GM19351 (cell line): ENCODE measurements at regions not wholly inside any gene's neighbourhood (a gene's known extent, or its start where the extent isn't known, plus 50 kb on each side); places are given as distances from the start of the nearest gene placed in this dataset.
"Not testable (repeated sequence)": the region's sequence is repeated elsewhere in the genome, so short reads cannot be mapped to it uniquely, and the experiment has no call there.

Source experiments
- ATAC-seq: cut with Tn5 transposase; IDR thresholded peaks from one replicate; pipeline ENCODE4 v1.9.1; 2021; ENCODE audit warnings: mild to moderate bottlenecking, moderate library complexity; ENCODE audit not compliant: unreplicated experiment

DNA sequence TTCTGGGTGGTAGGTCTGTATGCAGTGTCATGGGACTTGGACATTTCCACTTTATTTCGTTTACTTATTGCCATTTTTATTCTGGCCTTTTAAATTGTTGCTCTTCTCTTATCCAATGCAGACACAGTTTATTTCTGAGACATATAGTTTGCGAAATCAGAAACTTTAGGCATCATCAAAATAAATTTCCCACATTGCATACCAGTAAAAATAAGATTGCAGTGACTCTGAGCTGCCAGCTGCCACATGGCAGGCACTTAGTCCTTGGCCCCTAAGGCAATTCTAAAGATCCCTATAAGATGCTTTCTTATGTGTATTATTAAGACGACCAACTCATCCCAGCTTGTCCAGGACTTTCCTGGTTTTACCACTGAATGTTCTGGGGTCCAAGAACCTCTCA is 81.8 kb upstream of the ANKRD1 start:
- no peak for ATAC-seq

DNA sequence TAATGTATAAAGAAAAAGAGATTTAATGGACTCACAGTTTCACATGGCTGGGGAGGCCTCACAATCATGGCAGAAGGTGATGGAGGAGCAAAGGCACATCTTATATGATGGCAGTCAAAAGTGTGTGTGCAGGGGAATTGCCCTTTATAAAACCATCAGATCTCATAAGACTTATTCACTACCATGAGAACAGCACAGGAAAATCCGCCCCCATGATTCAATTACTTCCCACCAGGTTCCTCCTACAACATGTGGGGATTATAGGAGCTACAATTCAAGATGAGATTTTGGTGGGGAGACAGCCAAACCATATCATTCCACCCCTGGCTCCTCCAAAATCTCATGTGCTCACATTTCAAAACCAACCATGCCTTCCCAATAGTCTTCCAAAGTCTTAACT is 82.5 kb upstream of the ANKRD1 start:
- not testable (repeated sequence) for ATAC-seq

DNA sequence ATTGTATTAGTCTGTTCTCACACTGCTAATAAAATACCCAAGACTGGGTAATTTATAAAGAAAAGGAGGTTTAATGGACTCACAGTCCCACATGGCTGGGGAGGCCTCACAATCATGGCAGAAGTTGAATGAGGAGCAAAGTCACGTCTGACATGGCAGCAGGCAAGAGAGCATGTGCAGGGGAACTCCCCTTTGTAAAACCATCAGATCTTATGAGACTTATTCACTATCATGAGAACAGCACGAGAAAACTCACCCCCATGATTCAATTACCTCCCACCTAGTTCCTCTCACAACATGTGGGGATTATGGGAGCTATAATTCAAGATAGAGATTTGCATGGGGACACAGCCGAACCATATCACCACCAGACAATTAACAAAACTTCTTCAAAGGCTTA is 84.4 kb upstream of the ANKRD1 start:
- ATAC-seq, result not testable (repeated sequence)

DNA sequence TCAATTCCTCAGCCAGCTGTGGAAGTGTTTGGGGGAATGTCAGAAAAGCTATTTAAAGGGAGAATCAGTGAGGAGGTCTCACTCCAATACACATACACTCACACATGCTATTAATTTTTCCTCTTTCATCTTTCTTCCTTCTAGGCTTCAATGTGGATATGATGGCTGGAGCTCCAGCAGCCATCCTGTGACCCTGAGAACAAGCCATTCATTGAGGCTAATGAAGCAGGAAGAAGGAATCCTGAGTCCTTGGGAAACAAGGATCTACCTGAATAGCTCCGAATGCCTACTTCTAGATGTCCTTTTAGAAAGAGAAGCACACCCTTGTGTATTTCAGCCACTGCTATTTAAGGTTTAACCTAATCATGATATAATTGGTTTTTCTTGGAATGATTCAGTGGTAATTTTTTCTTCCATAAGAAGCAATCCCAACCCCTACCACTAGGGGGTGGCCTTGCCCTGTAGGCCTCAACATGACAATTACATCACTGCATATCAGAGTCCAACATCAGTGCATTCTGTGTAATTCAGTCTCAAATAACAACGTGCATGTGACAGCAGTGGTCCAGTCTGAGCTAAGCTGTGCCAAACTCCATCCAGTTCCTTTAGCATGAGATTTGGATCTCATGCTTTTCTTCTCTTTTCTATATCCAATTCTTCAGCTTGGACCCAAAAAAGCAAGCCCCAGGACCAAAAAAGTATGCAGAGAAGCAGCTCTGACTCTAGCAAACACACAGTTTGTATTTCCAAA is 85.3 kb upstream of the ANKRD1 start:
- peak; percentile 36 for ATAC-seq

DNA sequence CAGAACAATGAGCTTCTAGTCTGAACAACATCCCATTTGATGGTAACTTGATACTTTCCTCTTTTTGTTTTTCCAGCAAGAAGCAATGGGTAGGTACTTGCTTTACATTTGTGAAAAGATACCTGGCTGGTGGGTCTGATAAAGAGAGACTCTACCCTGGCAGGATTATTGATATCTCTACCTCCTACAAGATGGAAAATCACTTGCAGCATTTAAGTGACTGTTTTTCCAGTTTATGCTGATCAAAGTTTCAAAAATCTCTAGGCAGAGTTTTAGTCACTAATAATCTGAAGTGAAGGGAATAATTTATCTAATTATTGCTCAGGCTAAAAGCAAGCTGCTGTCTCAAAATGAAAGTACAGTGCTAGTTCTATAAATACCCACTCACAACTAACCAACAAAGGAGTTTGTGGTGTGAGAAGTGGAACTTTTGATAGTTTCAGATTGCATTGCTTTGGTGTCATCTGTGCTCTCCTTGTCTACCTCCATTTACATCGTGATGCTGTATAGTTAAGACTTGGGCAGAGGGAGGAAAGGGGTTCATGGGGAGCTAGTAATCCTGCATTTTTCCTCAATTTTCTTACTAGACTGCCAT is 86.0 kb upstream of the ANKRD1 start:
- peak; percentile 92 for ATAC-seq

DNA sequence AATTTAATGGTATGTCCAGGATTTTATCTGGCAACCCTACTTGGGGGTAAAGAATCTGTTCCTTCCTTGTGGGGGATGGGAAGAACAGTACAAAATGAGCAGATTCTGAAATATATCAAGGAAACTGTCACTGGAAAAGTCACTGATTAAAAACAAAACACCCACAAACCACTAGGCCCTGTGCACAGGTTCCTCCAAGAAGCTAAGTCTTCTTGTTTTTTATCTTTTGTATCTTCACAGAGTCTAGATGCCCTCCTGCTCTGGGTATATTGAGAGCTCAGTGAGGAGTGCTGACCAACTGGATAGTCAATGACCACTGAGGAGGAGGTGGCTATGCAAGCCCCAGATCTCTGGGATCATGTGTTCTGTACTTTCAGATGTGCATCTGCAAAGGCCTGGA is 86.8 kb upstream of the ANKRD1 start:
- no peak for ATAC-seq

DNA sequence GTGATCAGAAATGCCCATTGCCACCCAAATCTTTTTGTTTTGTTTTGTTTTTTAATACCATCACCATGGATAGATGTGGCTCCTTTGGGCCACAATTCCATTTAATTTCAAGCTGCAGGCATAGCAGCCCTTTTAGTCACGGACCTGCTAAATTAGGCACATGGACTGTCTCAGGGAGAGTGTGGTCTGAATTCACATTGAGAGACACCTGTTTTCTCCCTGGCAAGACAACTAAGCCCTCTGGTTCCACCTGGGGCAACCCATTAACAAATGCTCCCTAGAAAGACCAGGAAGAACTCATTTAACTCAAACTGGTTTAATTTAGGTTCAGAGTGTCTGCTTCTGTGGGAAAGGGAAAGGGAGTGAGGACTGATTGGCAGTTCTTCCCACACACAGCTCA is 88.2 kb upstream of the ANKRD1 start:
- no peak for ATAC-seq

DNA sequence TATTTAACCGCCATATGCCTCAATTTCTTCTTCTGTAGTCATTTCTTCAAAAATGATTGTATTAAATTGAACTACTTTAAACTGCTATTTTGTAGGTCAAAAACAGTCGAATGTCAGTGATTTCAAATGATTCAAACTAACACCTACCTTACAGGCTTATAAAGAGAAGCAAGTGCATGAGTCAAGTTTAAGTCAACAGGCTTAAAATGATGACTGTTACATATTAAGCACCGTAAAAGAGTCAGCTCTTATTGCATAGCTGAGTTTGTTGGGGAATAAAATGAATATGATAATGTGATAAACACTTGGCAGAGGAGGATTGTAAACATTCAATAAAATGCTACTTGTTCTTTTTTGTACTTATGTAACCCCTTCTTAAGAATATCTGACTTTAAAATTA is 90.1 kb upstream of the ANKRD1 start:
- ATAC-seq, result no peak

DNA sequence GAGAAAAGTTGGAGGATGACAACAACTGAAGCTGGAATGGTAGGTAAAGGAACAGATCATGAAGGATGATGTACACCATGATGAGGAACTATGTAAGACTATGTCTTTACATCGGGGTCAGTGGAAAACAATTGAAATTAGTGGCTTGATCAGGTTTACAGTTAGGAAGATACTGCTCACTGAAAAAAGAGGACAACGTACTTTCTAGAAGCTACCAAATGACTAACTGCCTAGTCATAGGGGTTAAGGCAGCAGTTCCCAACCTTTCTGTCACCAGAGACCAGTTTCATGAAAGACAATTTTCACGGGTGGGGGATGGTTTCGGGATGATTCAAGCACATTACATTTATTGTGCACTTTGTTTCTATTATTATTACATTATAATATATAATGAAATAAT is 91.6 kb upstream of the ANKRD1 start:
- ATAC-seq, result no peak

DNA sequence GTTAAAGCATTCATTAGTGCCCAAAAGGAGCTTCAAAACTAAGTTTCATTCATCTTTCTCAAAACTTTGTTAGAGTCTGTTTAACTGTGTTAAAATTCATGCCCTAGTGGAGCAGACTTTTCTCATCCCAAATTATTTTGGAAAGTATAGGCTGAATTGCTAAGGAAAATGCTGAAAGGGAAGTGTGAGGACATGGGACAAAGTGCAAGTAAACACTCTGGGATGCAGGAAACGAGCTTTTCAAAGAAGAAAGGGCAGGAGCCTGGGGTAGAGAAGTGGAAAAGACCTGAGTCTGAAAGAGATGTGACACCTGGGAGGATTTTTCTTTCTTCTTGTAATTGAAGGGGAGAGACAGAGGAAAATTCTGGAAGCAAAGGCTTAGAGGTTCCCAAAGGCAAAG is 93.1 kb upstream of the ANKRD1 start:
- no peak for ATAC-seq

DNA sequence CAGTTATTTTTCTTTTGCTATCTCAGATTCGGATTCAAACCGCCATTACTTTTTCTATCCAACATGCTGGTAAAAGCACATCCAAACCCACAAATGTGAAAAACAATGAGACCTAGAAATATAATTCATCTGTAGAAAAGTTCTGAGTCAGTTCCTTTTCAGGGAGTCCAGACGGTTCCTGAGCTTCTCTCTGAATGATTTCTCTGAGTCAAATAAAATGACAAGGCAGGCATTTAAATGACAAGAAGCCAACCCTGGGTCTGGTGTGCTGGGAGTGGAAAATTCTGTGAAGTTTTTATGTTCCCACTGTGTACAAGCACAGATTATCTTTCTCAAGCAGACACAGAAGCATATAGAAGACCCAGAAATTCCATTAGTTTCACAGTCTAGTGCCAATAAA is 96.3 kb upstream of the ANKRD1 start:
- ATAC-seq, result no peak

DNA sequence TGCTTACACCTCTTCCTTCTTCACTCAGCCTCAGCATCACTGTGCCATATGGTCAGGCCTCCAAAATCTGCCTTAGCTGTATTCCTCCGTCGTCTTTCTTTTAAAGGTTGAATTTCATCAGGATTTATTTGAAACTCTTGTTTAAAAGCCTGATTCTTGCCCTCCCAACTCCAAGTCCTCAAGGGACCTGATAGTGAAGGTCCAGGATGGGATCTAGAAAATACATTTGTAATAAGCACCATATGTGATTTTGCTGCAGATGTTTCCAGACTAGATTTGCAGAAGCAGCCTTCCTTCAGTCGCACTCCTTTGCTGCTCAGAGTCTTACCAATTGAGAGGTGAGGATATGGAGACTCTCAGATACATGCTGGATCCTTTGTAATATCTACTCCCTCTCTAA is 101.0 kb upstream of the ANKRD1 start:
- no peak for ATAC-seq

DNA sequence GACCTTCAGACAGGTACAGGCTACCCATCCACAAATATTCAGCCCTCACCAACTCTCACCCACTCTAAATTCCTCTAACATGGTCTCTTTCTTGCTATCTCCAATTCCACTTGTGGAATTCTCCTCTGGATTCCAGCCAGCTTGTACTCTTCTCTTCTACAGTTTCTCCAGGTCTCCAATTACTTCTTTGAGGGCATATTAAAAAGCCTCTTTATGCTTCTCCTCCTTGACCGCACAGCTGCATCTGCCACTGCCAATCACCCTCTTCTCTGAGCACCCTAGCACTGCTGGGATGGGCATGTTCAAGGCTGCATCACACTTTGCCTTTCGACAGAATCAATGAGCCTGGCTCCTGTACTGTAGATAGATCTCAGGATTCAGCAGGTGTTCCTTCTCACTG is 101.5 kb upstream of the ANKRD1 start:
- ATAC-seq, result no peak

DNA sequence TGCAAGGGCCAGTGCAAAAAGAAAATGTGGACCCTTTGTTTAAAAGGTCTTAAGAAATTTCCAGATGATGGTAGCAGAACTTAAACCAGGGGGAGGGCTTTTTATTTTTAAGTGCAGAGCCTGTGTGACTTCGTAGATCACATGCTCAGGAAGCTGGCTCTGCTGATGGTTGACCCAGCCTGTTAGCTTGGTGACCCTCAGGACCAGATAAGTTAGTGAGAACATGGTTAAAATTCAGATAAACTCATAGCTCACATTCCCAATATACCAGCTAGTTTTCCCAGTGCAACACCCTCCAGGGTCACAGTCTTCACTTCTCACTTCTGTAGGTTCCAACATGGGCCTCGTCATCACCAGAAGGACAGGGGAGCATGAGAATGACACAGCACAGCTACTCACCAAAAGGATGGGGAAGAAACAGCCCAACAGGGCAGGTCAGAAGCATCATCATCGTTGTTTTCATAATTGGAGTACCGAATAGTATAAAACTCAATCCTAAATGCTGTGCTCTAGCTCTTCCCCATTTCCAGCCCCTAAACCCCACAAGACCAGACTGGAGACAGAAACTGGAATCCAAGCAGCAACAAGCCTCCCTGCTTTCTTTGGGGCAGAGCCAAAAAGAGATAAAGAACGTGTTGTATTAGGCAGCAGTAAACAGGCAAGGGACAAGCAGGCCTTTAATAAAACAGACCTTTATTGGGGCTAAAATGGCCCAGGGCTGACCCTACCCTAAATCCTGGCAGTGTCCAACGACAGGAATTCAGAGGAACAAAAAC is 102.2 kb upstream of the ANKRD1 start:
- ATAC-seq, result no peak

DNA sequence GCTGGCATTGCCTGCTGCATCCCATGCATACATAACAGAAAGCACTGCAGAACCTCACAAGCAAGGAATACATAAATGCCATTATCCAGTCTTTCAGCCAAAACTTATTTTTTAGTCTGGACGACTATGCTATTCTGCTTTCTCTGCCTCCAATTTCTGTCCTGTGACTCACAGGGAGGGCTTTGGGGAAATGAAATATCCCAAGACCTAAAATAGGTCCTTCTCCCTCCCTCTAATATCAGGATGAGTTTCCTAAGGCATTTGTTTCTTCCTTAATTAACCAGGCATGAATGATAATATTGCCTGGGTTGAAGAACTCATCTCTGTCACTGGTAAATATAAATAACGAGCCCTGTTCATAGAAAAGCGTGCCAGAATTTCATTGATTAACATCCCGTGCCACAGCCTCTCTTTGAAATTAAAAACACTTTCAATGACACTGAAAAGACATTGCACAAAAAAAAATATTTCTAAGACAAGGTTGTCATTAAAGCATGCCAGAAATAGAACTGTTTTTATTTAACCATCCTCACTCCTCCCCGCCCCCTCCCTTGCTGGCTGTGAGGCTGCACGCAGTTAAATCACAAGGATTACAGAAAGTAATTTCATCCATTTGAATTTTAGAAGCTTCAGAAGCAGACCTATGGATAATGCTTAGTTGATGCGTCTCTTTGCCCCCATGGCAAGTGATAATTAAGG is 103.0 kb upstream of the ANKRD1 start:
- ATAC-seq, result no peak

DNA sequence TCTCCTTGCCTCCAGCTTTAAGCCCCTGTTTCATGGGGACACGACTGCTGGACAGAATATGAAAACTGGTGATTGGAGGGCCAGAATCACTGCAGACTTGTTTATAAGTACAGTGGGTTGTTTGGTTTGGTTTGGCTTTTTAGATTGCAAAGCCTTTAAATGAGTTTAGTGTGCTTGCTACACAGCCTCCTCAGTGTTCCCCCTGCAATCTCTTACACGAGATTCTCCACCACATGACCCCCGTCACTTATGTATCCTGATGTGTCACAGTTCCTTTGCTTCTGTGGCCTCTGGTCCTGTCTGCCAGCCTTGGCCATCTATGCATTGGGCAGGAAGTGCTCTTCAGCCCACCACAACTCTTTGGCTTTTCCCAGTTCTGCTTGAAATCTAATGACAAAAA is 103.7 kb upstream of the ANKRD1 start:
- no peak for ATAC-seq

DNA sequence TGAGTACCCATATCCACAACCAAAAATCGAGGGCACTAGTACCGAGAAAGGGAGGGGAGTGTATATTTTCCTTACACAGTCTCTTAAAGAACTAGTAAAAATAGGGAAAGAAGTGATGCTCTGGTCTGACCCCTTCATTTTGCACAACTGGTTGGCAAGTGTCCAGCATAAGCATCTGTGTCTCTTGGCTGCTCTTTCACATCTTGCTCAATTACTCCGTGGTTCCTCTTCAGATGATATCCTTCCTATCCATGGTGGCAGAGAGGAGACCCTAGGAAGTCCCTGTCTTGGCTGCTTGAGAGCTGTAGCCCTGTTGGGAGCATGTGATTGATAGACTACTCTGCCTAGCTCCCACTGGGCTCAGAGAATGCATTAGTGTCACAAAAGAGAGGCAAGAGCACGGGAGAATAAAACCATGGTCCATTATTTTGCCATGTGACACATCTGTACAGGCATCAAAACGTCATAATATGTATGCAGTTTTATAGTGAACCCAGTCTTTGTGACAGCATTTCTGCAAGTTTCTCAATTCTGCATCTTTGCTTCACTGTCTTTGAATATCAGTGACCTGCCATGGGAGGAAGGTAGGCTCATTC is 111.8 kb upstream of the ANKRD1 start:
- no peak for ATAC-seq

DNA sequence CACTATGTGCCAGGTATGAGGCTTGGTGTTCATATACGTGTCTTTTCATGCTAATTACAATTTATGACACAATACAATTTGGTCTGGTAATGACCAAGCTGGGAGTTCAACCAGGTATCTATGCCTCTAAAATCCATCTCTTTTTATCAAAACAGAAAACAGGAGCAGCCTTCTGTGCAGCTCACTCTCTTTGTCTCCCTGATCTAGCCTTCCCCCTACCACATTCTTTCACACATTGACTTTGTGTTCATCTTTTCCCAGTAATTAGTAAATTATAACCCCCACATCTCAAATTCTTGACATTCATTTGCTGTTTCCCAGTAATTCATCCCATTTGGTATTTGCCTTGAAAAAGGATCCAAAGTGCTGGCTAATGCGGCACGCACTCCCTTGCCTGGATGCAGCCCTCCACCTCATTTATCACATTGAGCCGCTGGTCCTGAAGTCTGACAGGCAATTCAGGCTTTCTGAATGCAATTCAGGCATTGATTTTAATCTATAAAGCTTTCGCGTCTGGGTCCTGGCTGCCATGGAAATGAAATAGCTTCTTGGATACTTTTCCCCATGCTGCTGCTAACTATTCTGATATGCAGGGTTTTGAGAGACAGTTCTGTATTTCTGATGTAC is 112.5 kb upstream of the ANKRD1 start:
- ATAC-seq, result no peak

DNA sequence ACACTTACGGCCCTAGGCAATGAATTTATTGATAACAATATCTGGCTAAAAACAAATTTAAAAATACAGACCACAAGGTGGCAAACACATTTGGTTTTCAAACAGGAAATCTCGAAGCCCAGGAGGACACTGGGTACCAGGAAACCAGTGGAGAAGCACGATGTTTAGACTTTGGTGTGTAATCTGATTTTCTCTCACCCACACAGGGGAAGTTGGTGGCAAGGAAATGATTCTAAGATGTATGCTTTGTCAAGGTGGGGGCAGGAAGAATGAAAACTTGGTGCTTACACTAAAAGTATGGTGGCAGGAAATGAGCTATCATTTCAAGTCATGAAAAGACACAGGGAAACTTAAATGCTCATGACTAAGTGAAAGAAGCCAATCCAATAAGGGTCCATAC is 113.2 kb upstream of the ANKRD1 start:
- ATAC-seq, result no peak

DNA sequence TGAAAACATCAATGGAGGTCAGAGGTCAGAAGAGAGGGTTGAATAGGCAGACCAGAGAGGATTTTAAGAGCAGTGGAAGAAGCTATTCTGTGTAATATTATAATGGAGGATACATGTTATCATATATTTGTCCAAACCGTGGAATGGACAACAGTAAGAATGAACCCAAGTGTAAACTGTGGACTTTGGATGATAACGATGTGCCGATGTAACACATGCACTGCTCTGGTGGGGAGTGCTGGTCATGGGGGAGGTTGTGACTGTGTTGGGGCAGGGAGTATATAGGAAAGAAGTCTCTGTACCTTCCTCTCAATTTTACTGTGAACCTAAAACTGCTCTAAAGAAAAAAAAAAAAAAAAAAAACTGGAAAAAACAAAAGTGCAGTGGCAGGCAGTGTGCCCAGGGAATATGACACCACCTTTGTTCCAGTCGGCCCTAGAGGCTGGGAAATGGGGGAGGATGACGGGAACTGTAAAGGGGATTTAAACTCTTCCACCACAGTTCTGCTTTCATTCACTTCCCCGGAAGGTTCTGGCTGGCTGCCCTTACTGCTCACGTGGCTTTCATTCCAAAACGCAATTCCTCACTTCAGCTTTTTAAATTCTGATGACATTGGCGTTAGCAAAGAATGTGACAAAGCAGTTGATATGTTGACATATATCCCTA is 113.7 kb upstream of the ANKRD1 start:
- no peak for ATAC-seq
